ENCODE measurements at regions not wholly inside any gene's neighbourhood (a gene's known extent, or its start where the extent isn't known, plus 50 kb on each side); places are given as distances from the start of the nearest gene placed in this dataset.

- Histone ChIP-seq H3K4me2 (no peak overlapping the region), H3K4me1 (ENCODE audit: control insufficient read depth in 1 of 2, insufficient read depth in 2 of 2, low read depth in 1 of 2, low read length in 1 of 2) (peaks cover 0 to 2% of the 10 kb centered on the region in 2 experiments; a peak in 1 of 4 replicates), H3K9ac (no peak overlapping the region), H3K9me2 (no peaks in the 10 kb centered on the region), H2AFZ (ENCODE audit: low read depth) (no peak overlapping the region), H3K9me3 (no peaks in the 10 kb centered on the region), H3F3A (replicated peaks; ENCODE audit: insufficient read depth) (no peaks in the 10 kb centered on the region), H3K27ac (ENCODE audit: low read depth in 2 of 2, low read length in 1 of 2) (no peak overlapping the region), H3K79me2 (ENCODE audit: insufficient read depth) (no peaks in the 10 kb centered on the region), H4K20me1 (ENCODE audit: insufficient read depth) (no peaks in the 10 kb centered on the region), H3K27me3 (ENCODE audit: insufficient read depth) (no peaks in the 10 kb centered on the region), H3K36me3 (replicated peaks in 1 of 2; ENCODE audit: control insufficient read depth in 1 of 2, insufficient read depth in 2 of 2, low read length in 1 of 2) (no peaks in the 10 kb centered on the region), H3K4me3 (ENCODE audit: low read depth in 2 of 2, low read length in 1 of 2) (no peak overlapping the region)
- TF ChIP-seq FOSL2 (IDR thresholded peaks at IDR 0.05; ENCODE audit: borderline replicate concordance, low read depth) (no peak), EZH2phosphoT487 (IDR thresholded peaks at IDR 0.05; ENCODE audit: borderline replicate concordance, low read depth) (no peak), USF2 (IDR thresholded peaks at IDR 0.05; ENCODE audit: borderline replicate concordance, low read depth, low read length) (no peak), IRF3 (IDR thresholded peaks at IDR 0.05; ENCODE audit: low read depth, low read length) (no peak), SIN3A (IDR thresholded peaks at IDR 0.05; ENCODE audit: borderline replicate concordance, low read depth, low read length) (no peak), ELF1 (IDR thresholded peaks at IDR 0.05) (no peak), RXRA (IDR thresholded peaks at IDR 0.05; ENCODE audit: borderline replicate concordance, low read depth) (no peak), NRF1 (IDR thresholded peaks at IDR 0.05; ENCODE audit: low read depth, low read length) (no peak), NFIC (IDR thresholded peaks at IDR 0.05; ENCODE audit: borderline replicate concordance) (no peak), JUND (IDR thresholded peaks at IDR 0.05) (no peak), TEAD4 (IDR thresholded peaks at IDR 0.05; ENCODE audit: borderline replicate concordance, insufficient read depth) (no peak), MXI1 (IDR thresholded peaks at IDR 0.05; ENCODE audit: low read depth, low read length) (no peak)
- TF ChIP-seq, protein P1, sequence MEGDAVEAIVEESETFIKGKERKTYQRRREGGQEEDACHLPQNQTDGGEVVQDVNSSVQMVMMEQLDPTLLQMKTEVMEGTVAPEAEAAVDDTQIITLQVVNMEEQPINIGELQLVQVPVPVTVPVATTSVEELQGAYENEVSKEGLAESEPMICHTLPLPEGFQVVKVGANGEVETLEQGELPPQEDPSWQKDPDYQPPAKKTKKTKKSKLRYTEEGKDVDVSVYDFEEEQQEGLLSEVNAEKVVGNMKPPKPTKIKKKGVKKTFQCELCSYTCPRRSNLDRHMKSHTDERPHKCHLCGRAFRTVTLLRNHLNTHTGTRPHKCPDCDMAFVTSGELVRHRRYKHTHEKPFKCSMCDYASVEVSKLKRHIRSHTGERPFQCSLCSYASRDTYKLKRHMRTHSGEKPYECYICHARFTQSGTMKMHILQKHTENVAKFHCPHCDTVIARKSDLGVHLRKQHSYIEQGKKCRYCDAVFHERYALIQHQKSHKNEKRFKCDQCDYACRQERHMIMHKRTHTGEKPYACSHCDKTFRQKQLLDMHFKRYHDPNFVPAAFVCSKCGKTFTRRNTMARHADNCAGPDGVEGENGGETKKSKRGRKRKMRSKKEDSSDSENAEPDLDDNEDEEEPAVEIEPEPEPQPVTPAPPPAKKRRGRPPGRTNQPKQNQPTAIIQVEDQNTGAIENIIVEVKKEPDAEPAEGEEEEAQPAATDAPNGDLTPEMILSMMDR (IDR thresholded peaks at IDR 0.05), result no peak
- TF ChIP-seq, protein P2, sequence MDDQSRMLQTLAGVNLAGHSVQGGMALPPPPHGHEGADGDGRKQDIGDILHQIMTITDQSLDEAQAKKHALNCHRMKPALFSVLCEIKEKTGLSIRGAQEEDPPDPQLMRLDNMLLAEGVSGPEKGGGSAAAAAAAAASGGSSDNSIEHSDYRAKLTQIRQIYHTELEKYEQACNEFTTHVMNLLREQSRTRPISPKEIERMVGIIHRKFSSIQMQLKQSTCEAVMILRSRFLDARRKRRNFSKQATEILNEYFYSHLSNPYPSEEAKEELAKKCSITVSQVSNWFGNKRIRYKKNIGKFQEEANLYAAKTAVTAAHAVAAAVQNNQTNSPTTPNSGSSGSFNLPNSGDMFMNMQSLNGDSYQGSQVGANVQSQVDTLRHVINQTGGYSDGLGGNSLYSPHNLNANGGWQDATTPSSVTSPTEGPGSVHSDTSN (IDR thresholded peaks at IDR 0.05), result no peak
- no peak for DNase-seq
- 64% methylated on average over 5 of the region's 5 CpGs for WGBS (ENCODE audit: low lambda C conversion rate)
- CTCF ChIA-PET, result no interaction called here
- POLR2A ChIA-PET, result no interaction called here
Observed at GRCh38 chr3:118204052-118204656, 830.5 kb downstream of the IGSF11 start.
